Colonic mucosa (tissue), 4 donors: ENCODE measurements at regions not wholly inside any gene's neighbourhood (a gene's known extent, or its start where the extent isn't known, plus 50 kb on each side); places are given as distances from the start of the nearest gene placed in this dataset.
"Not testable (repeated sequence)": the region's sequence is repeated elsewhere in the genome, so short reads cannot be mapped to it uniquely, and the experiment has no call there.

Source experiments
- DNase-seq: peaks from one replicate; pipeline ENCODE4 v3.0.0-alpha.2; 2020
- H3K27ac ChIP-seq: fragments of 200-600 bp; one replicate; pipeline ENCODE4 v1.8.0; 2021
- H3K27me3 ChIP-seq: fragments of 200-600 bp; one replicate; pipeline ENCODE4 v1.8.0; 2021
- H3K36me3 ChIP-seq: fragments of 200-600 bp; one replicate; pipeline ENCODE4 v1.8.0; 2021
- H3K4me1 ChIP-seq: fragments of 200-600 bp; one replicate; pipeline ENCODE4 v1.8.0; 2021; ENCODE audit warnings: mild to moderate bottlenecking
- H3K4me3 ChIP-seq: fragments of 200-600 bp; one replicate; pipeline ENCODE4 v1.8.0; 2021
- H3K9ac ChIP-seq, 2 donors: one replicate each; pipeline ENCODE4 v1.7.0; 2013; ENCODE audit warnings: control low read depth in 2 of 2, low read depth in 2 of 2, low read length in 2 of 2
- H3K9me3 ChIP-seq: fragments of 200-600 bp; one replicate; pipeline ENCODE4 v1.8.0; 2021
- intact Hi-C: fragments of 100-400 bp; cut with DNase I; formaldehyde crosslinking; loops from one replicate; pipeline ENCODE4 v1.14.1; 2022
- TF ChIP-seq, protein P1 (sequence below): fragments of 200-600 bp; IDR thresholded peaks from one replicate; pipeline ENCODE4 v1.8.0; 2022; ENCODE audit warnings: antibody characterized with exemption, mild to moderate bottlenecking
- donor health status: healthy.
- donor health status: DM: no; HTN: no; CAD: no.
- donor health status: DM: no; HTN: no; CAD: no.

DNA sequence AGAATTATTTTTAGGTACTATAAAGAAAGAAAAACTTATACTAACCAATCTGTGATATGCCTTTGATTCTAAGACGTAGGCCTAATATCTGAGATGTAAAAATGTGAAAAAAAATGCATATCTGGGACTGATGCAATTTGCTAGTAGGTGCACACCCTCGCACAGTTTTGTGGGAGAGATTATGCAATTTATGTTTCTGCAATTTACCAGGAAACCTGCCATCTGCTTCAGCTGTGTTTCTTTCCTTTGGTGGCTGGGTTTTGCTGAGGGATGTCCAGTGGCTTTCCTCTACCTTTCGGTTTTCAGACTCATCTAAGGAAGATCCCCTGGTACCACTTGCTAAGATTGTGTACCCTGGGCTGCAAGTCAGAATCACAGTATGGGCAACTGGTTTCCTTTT lies 186.9 kb downstream of the ZFP64 start:
- Histone ChIP-seq H3K4me3 (no peak overlapping the region), H3K4me1 (no peaks in the 10 kb centered on the region), H3K9ac (no peak overlapping the region), H3K36me3 (no peaks in the 10 kb centered on the region), H3K27me3 (no peaks in the 10 kb centered on the region), H3K9me3 (no peaks in the 10 kb centered on the region), H3K27ac (no peak overlapping the region)
- TF ChIP-seq, protein P1, sequence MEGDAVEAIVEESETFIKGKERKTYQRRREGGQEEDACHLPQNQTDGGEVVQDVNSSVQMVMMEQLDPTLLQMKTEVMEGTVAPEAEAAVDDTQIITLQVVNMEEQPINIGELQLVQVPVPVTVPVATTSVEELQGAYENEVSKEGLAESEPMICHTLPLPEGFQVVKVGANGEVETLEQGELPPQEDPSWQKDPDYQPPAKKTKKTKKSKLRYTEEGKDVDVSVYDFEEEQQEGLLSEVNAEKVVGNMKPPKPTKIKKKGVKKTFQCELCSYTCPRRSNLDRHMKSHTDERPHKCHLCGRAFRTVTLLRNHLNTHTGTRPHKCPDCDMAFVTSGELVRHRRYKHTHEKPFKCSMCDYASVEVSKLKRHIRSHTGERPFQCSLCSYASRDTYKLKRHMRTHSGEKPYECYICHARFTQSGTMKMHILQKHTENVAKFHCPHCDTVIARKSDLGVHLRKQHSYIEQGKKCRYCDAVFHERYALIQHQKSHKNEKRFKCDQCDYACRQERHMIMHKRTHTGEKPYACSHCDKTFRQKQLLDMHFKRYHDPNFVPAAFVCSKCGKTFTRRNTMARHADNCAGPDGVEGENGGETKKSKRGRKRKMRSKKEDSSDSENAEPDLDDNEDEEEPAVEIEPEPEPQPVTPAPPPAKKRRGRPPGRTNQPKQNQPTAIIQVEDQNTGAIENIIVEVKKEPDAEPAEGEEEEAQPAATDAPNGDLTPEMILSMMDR, result no peak
- intact Hi-C loops, result no loop called here
- DNase-seq, result no peak

DNA sequence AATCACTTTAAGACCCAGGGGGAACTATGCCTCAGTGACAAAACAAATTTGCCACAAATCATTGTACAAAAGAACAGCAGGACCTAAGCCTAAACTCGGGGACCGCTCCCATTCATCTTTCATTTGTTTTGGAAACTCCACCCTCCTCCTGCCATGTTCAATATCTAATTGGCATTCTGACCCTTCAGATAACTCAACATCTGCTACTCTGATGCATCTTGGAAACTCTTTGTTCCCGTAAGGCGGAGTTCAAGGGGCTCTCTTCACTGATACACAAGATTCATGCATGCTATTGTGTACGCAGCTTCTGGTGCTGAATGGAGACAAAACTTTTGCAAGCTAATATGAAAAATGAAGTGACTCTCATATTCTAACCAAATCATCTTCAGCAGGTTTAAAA lies 187.6 kb downstream of the ZFP64 start:
- H3K4me1 ChIP-seq, result no peaks in the 10 kb centered on the region
- no peak overlapping the region for H3K4me3 ChIP-seq
- no peak overlapping the region for H3K9ac ChIP-seq
- TF ChIP-seq, protein P1, result no peak
- no peak overlapping the region for H3K27ac ChIP-seq
- intact Hi-C loops, result no loop called here
- DNase-seq, result no peak
- H3K9me3 ChIP-seq, result no peaks in the 10 kb centered on the region
- H3K36me3 ChIP-seq, result no peaks in the 10 kb centered on the region
- no peaks in the 10 kb centered on the region for H3K27me3 ChIP-seq

DNA sequence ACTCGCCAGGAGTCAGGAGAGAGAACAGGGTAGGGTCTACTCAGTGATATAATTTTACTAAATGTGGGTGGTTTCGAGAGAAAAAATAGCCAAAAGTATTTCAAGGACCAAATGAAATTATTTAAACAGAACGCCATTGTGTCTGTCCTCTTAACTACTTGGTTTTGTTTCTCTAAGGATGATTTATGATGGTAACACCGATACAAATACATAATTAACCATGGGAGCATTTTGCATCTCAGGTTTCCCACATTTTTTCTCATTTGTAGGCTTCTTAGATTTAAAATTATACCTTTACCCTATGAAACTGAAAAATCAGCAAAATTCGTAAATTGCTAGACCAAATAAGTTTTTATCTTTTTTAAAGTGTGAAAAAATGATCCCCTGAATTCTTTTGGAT lies 188.2 kb downstream of the ZFP64 start:
- Histone ChIP-seq H3K4me3 (no peak overlapping the region), H3K27me3 (no peaks in the 10 kb centered on the region)

DNA sequence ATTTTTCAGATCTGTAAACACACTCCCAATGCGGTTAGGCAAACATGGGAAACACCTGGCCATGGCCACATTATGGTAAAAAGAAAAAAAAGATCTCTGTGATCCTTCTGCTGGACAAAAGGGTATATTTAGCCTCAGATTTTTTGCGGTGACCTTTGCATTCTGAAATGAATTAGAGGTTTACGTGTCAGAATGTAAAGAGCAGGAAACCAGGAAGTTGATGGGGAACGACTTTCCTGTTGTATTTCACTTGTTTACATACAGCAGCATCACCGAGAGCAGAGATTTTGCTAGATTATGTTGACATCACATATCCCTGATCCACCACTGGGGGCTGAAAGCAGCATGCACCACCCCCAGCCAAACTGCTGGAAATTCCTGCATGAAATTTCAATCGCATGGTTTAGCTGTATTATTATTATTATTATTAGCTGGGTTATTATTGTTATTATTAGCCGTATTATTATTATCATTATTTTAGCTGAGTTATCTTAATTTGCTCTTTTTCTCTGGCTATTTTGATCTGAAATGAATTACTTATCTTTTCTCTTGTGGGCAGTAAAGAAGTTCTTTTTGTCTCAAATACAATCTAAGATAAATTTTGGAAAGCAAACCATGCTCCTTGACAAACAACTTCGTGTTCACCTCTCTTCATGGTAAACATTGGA lies 189.4 kb downstream of the ZFP64 start:
- Histone ChIP-seq H3K36me3 (no peaks in the 10 kb centered on the region), H3K9me3 (no peaks in the 10 kb centered on the region), H3K4me1 (no peaks in the 10 kb centered on the region), H3K4me3 (no peak overlapping the region), H3K27me3 (no peaks in the 10 kb centered on the region), H3K27ac (no peak overlapping the region), H3K9ac (no peak overlapping the region)
- TF ChIP-seq, protein P1, result no peak
- DNase-seq, result no peak
- intact Hi-C loops, result no loop called here

More for the DNA sequence above, 188.2 kb downstream of the ZFP64 start:
- DNase-seq, result no peak
- Histone ChIP-seq H3K27ac (no peak overlapping the region), H3K36me3 (no peaks in the 10 kb centered on the region), H3K9ac (no peak overlapping the region), H3K4me1 (no peaks in the 10 kb centered on the region), H3K9me3 (no peaks in the 10 kb centered on the region)
- intact Hi-C loops, result no loop called here
- TF ChIP-seq, protein P1, result no peak

DNA sequence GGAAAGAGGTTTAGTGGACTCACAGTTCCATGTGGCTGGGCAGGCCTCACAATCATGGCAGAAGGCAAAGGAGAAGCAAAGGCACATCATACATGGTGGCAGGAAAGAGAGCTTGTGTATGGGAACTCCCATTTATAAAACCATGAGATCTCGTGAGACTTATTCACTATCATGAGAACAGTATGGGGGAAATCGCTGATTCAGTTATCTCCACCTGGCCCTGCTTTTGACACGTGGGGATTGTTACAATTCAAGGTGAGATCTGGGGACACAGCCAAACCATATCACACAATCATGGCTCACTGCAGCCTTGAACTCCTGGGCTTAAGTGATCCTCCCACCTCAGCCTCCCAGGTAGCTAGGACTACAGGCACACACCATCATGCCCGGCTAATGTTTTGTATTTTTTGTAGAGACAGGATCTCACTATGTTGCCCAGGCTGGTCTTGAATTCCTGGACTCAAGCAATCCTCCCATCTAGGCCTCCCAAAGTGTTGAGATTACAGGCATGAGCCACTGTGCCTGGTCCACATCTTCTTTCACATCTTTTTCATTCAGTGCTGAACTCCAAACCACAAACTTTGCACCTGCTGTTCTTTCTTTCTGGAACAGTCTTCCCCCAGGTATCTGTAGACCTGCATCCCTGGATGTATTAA lies 194.2 kb downstream of the ZFP64 start:
- H3K27me3 ChIP-seq, intact Hi-C loops: not testable (repeated sequence)

DNA sequence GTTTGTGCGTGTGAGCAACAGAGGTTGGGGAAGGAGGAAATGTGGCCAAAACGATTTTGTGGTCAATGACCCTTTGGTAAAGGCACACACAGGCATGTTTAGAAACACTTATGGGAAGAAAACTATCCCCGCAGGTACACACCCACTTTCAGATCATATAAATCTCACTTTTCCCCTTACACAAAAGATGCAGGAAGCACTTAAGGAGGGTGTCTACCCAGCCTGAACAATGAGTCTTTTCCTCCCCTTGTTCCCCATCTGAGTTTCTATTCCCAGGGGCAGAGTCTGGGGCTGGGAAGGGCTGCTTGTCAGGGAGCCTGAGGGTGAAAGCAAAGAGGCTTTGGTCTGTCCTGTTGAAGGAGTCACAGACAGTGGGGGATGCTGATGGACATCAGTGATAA lies 193.2 kb upstream of the SALL4 start:
- H3K27ac ChIP-seq, result no peak overlapping the region
- H3K9ac ChIP-seq, result no peak overlapping the region
- H3K9me3 ChIP-seq, result no peaks in the 10 kb centered on the region
- TF ChIP-seq, protein P1, result no peak
- intact Hi-C loops, result no loop called here
- no peak overlapping the region for H3K4me3 ChIP-seq
- H3K36me3 ChIP-seq, result no peaks in the 10 kb centered on the region
- H3K4me1 ChIP-seq, result no peaks in the 10 kb centered on the region
- no peaks in the 10 kb centered on the region for H3K27me3 ChIP-seq
- no peak for DNase-seq

More for the DNA sequence above, 194.2 kb downstream of the ZFP64 start:
- not testable (repeated sequence) for H3K9ac ChIP-seq, H3K4me1 ChIP-seq, DNase-seq, H3K27ac ChIP-seq, H3K4me3 ChIP-seq, H3K36me3 ChIP-seq, H3K9me3 ChIP-seq
